ENCODE measurements at regions not wholly inside any gene's neighbourhood (a gene's known extent, or its start where the extent isn't known, plus 50 kb on each side); places are given as distances from the start of the nearest gene placed in this dataset.

DNA sequence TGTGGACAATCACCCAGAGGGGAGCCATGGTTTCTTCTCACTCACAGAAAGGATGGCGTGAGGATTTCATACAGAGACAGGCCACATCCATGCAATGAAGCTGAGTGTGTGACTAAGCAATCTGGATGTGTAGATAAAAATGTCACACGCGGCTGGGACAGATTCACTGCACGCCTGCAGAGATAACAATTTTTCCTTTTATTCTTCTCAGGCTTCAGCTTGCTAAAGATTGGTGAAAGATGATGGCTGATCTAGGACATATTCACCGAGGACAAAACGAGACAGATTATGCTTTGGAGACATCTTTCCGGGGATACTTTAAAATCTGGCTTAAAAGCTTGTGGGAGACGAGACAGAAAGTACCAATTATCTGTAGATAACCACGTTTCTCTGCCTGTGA, 313.9 kb upstream of the TRPC7 start:
- H3K36me3 ChIP-seq (ENCODE audit: insufficient read depth, low read length, poor library complexity, severe bottlenecking) = no peaks in the 10 kb centered on the region
- H3K27ac ChIP-seq (ENCODE audit: low read depth, low read length, poor library complexity, severe bottlenecking) = no peak overlapping the region
- no peaks in the 10 kb centered on the region for H3K27me3 ChIP-seq (replicated peaks; ENCODE audit: insufficient read depth, low read depth, low read length, poor library complexity)
- ChIA-PET POLR2A (ENCODE audit: low non-redundant PET) (no interaction called here), CTCF (no interaction called here)
- H3K4me3 ChIP-seq (ENCODE audit: low read depth, low read length, poor library complexity, severe bottlenecking) = no peak overlapping the region
- H3K4me1 ChIP-seq (ENCODE audit: insufficient read depth, low read length, poor library complexity, severe bottlenecking) = no peaks in the 10 kb centered on the region
- no peaks in the 10 kb centered on the region for H3K9me3 ChIP-seq (ENCODE audit: low read depth, low read length, poor library complexity, severe bottlenecking)
- no peak for DNase-seq (ENCODE audit: low spot score)
- TF ChIP-seq CTCF (conservative IDR thresholded peaks at IDR 0.05; ENCODE audit: low read depth, low read length) = no peak
- no peak for TF ChIP-seq EZH2 (IDR thresholded peaks at IDR 0.05; ENCODE audit: borderline replicate concordance, low read depth, low read length, poor library complexity, severe bottlenecking)
- BruUV-seq (replicated peaks) = no TSS peak
- intact Hi-C loops (cut with micrococcal nuclease; ENCODE audit: unreplicated experiment) = no loop called here

DNA sequence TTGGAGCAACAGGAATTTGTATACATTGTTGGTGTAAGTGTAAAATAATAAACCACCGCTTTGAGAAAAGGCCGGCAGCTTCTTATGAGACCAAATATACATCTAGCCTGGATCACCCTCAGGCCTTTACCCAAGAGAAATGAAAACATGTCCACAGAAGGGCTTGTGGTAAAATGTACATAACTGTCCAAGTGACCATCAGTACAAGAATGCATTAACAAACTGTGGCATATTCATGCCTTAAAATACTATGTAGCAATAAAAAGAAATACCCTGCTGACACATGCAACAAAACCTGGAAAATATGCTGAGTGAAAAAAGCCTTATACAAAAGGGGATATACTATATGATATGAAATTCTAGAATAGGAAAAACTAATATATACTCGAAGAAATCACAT, 311.9 kb upstream of the TRPC7 start:
- no peak for DNase-seq (ENCODE audit: low spot score)
- TF ChIP-seq CTCF (conservative IDR thresholded peaks at IDR 0.05; ENCODE audit: low read depth, low read length) (no peak), EZH2 (IDR thresholded peaks at IDR 0.05; ENCODE audit: borderline replicate concordance, low read depth, low read length, poor library complexity, severe bottlenecking) (no peak)
- H3K27me3 ChIP-seq (replicated peaks; ENCODE audit: insufficient read depth, low read depth, low read length, poor library complexity) = no peaks in the 10 kb centered on the region
- POLR2A ChIA-PET (ENCODE audit: low non-redundant PET) = no interaction called here
- intact Hi-C loops (cut with micrococcal nuclease; ENCODE audit: unreplicated experiment) = no loop called here
- CTCF ChIA-PET = no interaction called here
- H3K4me3 ChIP-seq (ENCODE audit: low read depth, low read length, poor library complexity, severe bottlenecking) = no peak overlapping the region
- H3K9me3 ChIP-seq (ENCODE audit: low read depth, low read length, poor library complexity, severe bottlenecking) = no peaks in the 10 kb centered on the region
- H3K36me3 ChIP-seq (ENCODE audit: insufficient read depth, low read length, poor library complexity, severe bottlenecking) = no peaks in the 10 kb centered on the region
- no peak overlapping the region for H3K27ac ChIP-seq (ENCODE audit: low read depth, low read length, poor library complexity, severe bottlenecking)
- no peaks in the 10 kb centered on the region for H3K4me1 ChIP-seq (ENCODE audit: insufficient read depth, low read length, poor library complexity, severe bottlenecking)
- no TSS peak for BruUV-seq (replicated peaks)

- no peaks in the 10 kb centered on the region for H3K27me3 ChIP-seq (replicated peaks; ENCODE audit: insufficient read depth, low read depth, low read length, poor library complexity)
- ChIA-PET CTCF (no interaction called here), POLR2A (ENCODE audit: low non-redundant PET) (no interaction called here)
- no peak overlapping the region for H3K27ac ChIP-seq (ENCODE audit: low read depth, low read length, poor library complexity, severe bottlenecking)
- intact Hi-C loops (cut with micrococcal nuclease; ENCODE audit: unreplicated experiment) = no loop called here
- no peaks in the 10 kb centered on the region for H3K4me1 ChIP-seq (ENCODE audit: insufficient read depth, low read length, poor library complexity, severe bottlenecking)
- no peaks in the 10 kb centered on the region for H3K36me3 ChIP-seq (ENCODE audit: insufficient read depth, low read length, poor library complexity, severe bottlenecking)
- TF ChIP-seq CTCF (conservative IDR thresholded peaks at IDR 0.05; ENCODE audit: low read depth, low read length) (no peak), EZH2 (IDR thresholded peaks at IDR 0.05; ENCODE audit: borderline replicate concordance, low read depth, low read length, poor library complexity, severe bottlenecking) (no peak)
- DNase-seq (ENCODE audit: low spot score) = no peak
- no peaks in the 10 kb centered on the region for H3K9me3 ChIP-seq (ENCODE audit: low read depth, low read length, poor library complexity, severe bottlenecking)
- no TSS peak for BruUV-seq (replicated peaks)
- no peak overlapping the region for H3K4me3 ChIP-seq (ENCODE audit: low read depth, low read length, poor library complexity, severe bottlenecking)
Observed at GRCh38 chr5:136676685-136677084, 311.3 kb upstream of the TRPC7 start.

All from A673 (cell line).